ENCODE measurements at regions not wholly inside any gene's neighbourhood (a gene's known extent, or its start where the extent isn't known, plus 50 kb on each side); places are given as distances from the start of the nearest gene placed in this dataset.

DNA sequence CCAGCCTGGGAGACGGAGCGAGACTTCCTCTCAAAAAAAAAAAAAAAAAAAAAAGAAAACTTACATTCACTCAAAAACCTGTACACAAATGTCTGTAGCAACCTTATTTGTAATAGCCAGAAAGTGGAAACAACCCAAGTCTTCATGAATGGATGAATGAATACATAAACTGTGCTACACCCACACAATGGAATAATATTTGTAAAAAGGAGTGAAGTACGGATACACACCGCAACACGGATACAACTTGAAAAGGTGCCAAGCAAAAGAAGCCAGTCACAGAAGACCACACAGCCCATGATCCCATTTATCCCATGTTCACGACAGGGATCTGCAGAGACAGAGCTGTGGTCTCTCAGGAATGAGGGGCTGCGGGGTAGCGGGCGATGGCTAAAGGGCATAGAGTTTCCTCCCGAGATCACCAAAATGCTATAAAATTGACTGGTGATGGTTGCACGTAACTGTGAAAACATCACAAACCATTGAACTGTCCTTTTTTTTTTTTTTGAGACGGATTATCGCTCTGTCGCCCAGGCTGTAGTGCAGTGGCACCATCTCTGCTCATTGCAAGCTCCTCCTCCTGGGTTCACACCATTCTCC is 76.2 kb upstream of the COL5A1 start:
- H3K9me3 Mint-ChIP-seq = peaks cover 0 to 10% (median 4%) of the 10 kb centered on the region in 7 donors
- no peaks in the 10 kb centered on the region for H3K36me3 Mint-ChIP-seq
- no peak overlapping the region for H3K4me3 Mint-ChIP-seq
- Histone ChIP-seq H3K4me3 (ENCODE audit: low read depth, low read length) (no peak overlapping the region), H3K36me3 (ENCODE audit: control insufficient read depth, insufficient read depth, low read length) (no peaks in the 10 kb centered on the region), H3K4me1 (ENCODE audit: control insufficient read depth, insufficient read depth, low read length, poor library complexity, severe bottlenecking) (no peaks in the 10 kb centered on the region), H3K27me3 (ENCODE audit: control insufficient read depth, insufficient read depth, low read length) (no peaks in the 10 kb centered on the region), H3K27ac (ENCODE audit: insufficient read depth, low read length, poor library complexity, severe bottlenecking) (no peak overlapping the region), H3K9me3 (ENCODE audit: control insufficient read depth in 2 of 2, low read length in 2 of 2) (peaks cover 0 to 6% of the 10 kb centered on the region in 2 experiments)
- ATAC-seq (ENCODE audit: low read depth in 2 of 2) = no peak
- DNase-seq = no peak
- H3K4me1 Mint-ChIP-seq = peaks cover 0 to 3% (median under 1%) of the 10 kb centered on the region in 4 donors
- H3K27me3 Mint-ChIP-seq = peaks cover 5% of the 10 kb centered on the region
- no peak overlapping the region for H3K27ac Mint-ChIP-seq

GRCh38 chr9:134566196-134566847 is 75.3 kb upstream of the COL5A1 start:
- Histone ChIP-seq H3K27me3 (ENCODE audit: control insufficient read depth, insufficient read depth, low read length) (no peaks in the 10 kb centered on the region), H3K9me3 (ENCODE audit: control insufficient read depth in 2 of 2, low read length in 2 of 2) (peaks cover 0 to 6% of the 10 kb centered on the region in 2 experiments), H3K4me1 (ENCODE audit: control insufficient read depth, insufficient read depth, low read length, poor library complexity, severe bottlenecking) (no peaks in the 10 kb centered on the region), H3K4me3 (ENCODE audit: low read depth, low read length) (no peak overlapping the region), H3K36me3 (ENCODE audit: control insufficient read depth, insufficient read depth, low read length) (no peaks in the 10 kb centered on the region), H3K27ac (ENCODE audit: insufficient read depth, low read length, poor library complexity, severe bottlenecking) (no peak overlapping the region)
- H3K4me1 Mint-ChIP-seq = no peaks in the 10 kb centered on the region
- no peak for DNase-seq
- peaks cover 5% of the 10 kb centered on the region for H3K27me3 Mint-ChIP-seq
- no peaks in the 10 kb centered on the region for H3K36me3 Mint-ChIP-seq
- no peak overlapping the region for H3K4me3 Mint-ChIP-seq
- H3K9me3 Mint-ChIP-seq = peaks cover 0 to 10% (median 4%) of the 10 kb centered on the region in 7 donors
- ATAC-seq (ENCODE audit: low read depth in 2 of 2) = no peak
- H3K27ac Mint-ChIP-seq = no peak overlapping the region

GRCh38 chr9:134566936-134567335 is 74.7 kb upstream of the COL5A1 start:
- no peak overlapping the region for H3K4me3 Mint-ChIP-seq
- ATAC-seq (ENCODE audit: low read depth in 2 of 2) (no peak), DNase-seq (no peak)
- H3K27me3 ChIP-seq (ENCODE audit: control insufficient read depth, insufficient read depth, low read length) = no peaks in the 10 kb centered on the region
- H3K4me3 ChIP-seq (ENCODE audit: low read depth, low read length) = no peak overlapping the region
- H3K4me1 ChIP-seq (ENCODE audit: control insufficient read depth, insufficient read depth, low read length, poor library complexity, severe bottlenecking) = no peaks in the 10 kb centered on the region
- H3K36me3 ChIP-seq (ENCODE audit: control insufficient read depth, insufficient read depth, low read length) = no peaks in the 10 kb centered on the region
- no peaks in the 10 kb centered on the region for H3K4me1 Mint-ChIP-seq
- peaks cover 5% of the 10 kb centered on the region for H3K27me3 Mint-ChIP-seq
- no peak overlapping the region for H3K27ac ChIP-seq (ENCODE audit: insufficient read depth, low read length, poor library complexity, severe bottlenecking)
- peaks cover 0 to 10% (median 4%) of the 10 kb centered on the region in 7 donors for H3K9me3 Mint-ChIP-seq
- no peak overlapping the region for H3K27ac Mint-ChIP-seq
- H3K9me3 ChIP-seq (ENCODE audit: control insufficient read depth in 2 of 2, low read length in 2 of 2) = peaks cover 0 to 6% of the 10 kb centered on the region in 2 experiments
- H3K36me3 Mint-ChIP-seq = no peaks in the 10 kb centered on the region

DNA sequence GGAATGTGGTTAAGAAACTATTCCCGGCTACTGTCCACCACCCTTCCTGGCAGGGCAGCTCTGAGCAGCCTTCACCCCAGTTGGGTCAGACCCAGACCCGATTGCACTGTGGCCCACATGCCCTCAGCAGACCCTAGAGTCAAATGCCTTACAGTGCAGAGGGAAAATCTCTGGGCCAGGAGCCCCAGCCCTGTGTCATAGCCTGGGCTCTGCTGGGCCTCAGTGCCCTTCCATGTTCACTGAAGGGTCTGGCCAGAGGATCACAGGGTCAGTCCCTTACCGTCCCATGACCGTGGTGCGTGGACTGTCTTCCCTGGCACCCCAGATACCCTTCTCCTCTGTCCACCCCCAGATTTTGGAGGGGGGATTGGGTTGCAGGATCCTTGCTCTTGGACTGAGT is 73.5 kb upstream of the COL5A1 start:
- Mint-ChIP-seq H3K27ac (peak overlapping the region in 1 of 3 donors; percentile 23), H3K9me3 (peaks cover 0 to 8% (median 1%) of the 10 kb centered on the region in 7 donors), H3K27me3 (peaks cover 4% of the 10 kb centered on the region), H3K4me1 (no peaks in the 10 kb centered on the region), H3K36me3 (no peaks in the 10 kb centered on the region), H3K4me3 (no peak overlapping the region)
- no peaks in the 10 kb centered on the region for H3K27me3 ChIP-seq (ENCODE audit: control insufficient read depth, insufficient read depth, low read length)
- no peaks in the 10 kb centered on the region for H3K36me3 ChIP-seq (ENCODE audit: control insufficient read depth, insufficient read depth, low read length)
- peaks cover 0 to 6% of the 10 kb centered on the region in 2 experiments for H3K9me3 ChIP-seq (ENCODE audit: control insufficient read depth in 2 of 2, low read length in 2 of 2)
- H3K27ac ChIP-seq (ENCODE audit: insufficient read depth, low read length, poor library complexity, severe bottlenecking) = no peak overlapping the region
- no peaks in the 10 kb centered on the region for H3K4me1 ChIP-seq (ENCODE audit: control insufficient read depth, insufficient read depth, low read length, poor library complexity, severe bottlenecking)
- ATAC-seq (ENCODE audit: low read depth in 2 of 2) (no peak), DNase-seq (no peak)
- no peak overlapping the region for H3K4me3 ChIP-seq (ENCODE audit: low read depth, low read length)

- Mint-ChIP-seq H3K27ac (no peak overlapping the region), H3K9me3 (peaks cover 0 to 7% (median 1%) of the 10 kb centered on the region in 7 donors), H3K27me3 (no peaks in the 10 kb centered on the region), H3K4me1 (no peaks in the 10 kb centered on the region), H3K36me3 (no peaks in the 10 kb centered on the region), H3K4me3 (no peak overlapping the region)
- Histone ChIP-seq H3K9me3 (ENCODE audit: control insufficient read depth in 2 of 2, low read length in 2 of 2) (peaks cover 0 to 6% of the 10 kb centered on the region in 2 experiments), H3K27me3 (ENCODE audit: control insufficient read depth, insufficient read depth, low read length) (no peaks in the 10 kb centered on the region), H3K36me3 (ENCODE audit: control insufficient read depth, insufficient read depth, low read length) (no peaks in the 10 kb centered on the region), H3K27ac (ENCODE audit: insufficient read depth, low read length, poor library complexity, severe bottlenecking) (no peak overlapping the region), H3K4me1 (ENCODE audit: control insufficient read depth, insufficient read depth, low read length, poor library complexity, severe bottlenecking) (no peaks in the 10 kb centered on the region), H3K4me3 (ENCODE audit: low read depth, low read length) (no peak overlapping the region)
- DNase-seq (no peak), ATAC-seq (ENCODE audit: low read depth in 2 of 2) (no peak)
Observed at GRCh38 chr9:134568811-134569210, 72.8 kb upstream of the COL5A1 start.

DNA sequence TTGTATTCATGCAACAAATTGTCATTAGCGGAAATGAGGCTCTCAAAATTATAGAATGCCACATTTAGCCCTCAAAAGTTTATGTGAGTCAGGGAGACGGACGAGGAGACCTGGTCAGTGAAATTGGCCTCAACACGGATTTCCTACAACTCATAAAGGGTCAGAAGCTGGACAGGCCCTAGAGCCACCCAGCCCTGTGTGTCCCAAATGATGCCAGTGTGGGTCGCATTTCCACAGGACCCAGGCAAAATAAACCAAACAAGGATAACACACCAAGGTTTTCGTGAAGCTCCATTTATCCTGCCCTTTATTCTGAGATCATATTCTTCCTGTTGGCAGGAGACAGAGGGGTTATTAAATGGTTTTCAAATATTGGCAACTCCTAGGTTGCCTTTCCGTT is 72.0 kb upstream of the COL5A1 start:
- H3K27ac Mint-ChIP-seq = no peak overlapping the region
- Histone ChIP-seq H3K27ac (ENCODE audit: insufficient read depth, low read length, poor library complexity, severe bottlenecking) (no peak overlapping the region), H3K36me3 (ENCODE audit: control insufficient read depth, insufficient read depth, low read length) (no peaks in the 10 kb centered on the region), H3K9me3 (ENCODE audit: control insufficient read depth in 2 of 2, low read length in 2 of 2) (peaks cover 0 to 6% of the 10 kb centered on the region in 2 experiments), H3K4me3 (ENCODE audit: low read depth, low read length) (no peak overlapping the region), H3K4me1 (ENCODE audit: control insufficient read depth, insufficient read depth, low read length, poor library complexity, severe bottlenecking) (no peaks in the 10 kb centered on the region), H3K27me3 (ENCODE audit: control insufficient read depth, insufficient read depth, low read length) (no peaks in the 10 kb centered on the region)
- no peaks in the 10 kb centered on the region for H3K36me3 Mint-ChIP-seq
- no peak for DNase-seq
- peaks cover 0 to 7% (median 1%) of the 10 kb centered on the region in 7 donors for H3K9me3 Mint-ChIP-seq
- no peaks in the 10 kb centered on the region for H3K27me3 Mint-ChIP-seq
- ATAC-seq (ENCODE audit: low read depth in 2 of 2) = no peak
- no peak overlapping the region for H3K4me3 Mint-ChIP-seq
- H3K4me1 Mint-ChIP-seq = no peaks in the 10 kb centered on the region

GRCh38 chr9:134570151-134570621 is 71.4 kb upstream of the COL5A1 start:
- Histone ChIP-seq H3K9me3 (ENCODE audit: control insufficient read depth in 2 of 2, low read length in 2 of 2) (peaks cover 0 to 6% of the 10 kb centered on the region in 2 experiments), H3K27me3 (ENCODE audit: control insufficient read depth, insufficient read depth, low read length) (no peaks in the 10 kb centered on the region), H3K27ac (ENCODE audit: insufficient read depth, low read length, poor library complexity, severe bottlenecking) (no peak overlapping the region), H3K36me3 (ENCODE audit: control insufficient read depth, insufficient read depth, low read length) (no peaks in the 10 kb centered on the region), H3K4me1 (ENCODE audit: control insufficient read depth, insufficient read depth, low read length, poor library complexity, severe bottlenecking) (no peaks in the 10 kb centered on the region), H3K4me3 (ENCODE audit: low read depth, low read length) (no peak overlapping the region)
- Mint-ChIP-seq H3K9me3 (peaks cover 0 to 7% (median 1%) of the 10 kb centered on the region in 7 donors), H3K36me3 (no peaks in the 10 kb centered on the region), H3K27me3 (no peaks in the 10 kb centered on the region), H3K4me1 (no peaks in the 10 kb centered on the region), H3K27ac (no peak overlapping the region), H3K4me3 (no peak overlapping the region)
- no peak for DNase-seq
- no peak for ATAC-seq (ENCODE audit: low read depth in 2 of 2)

Measured in CD4-positive, CD25-positive, alpha-beta regulatory T cell (primary cell).